ENCODE measurements at regions not wholly inside any gene's neighbourhood (a gene's known extent, or its start where the extent isn't known, plus 50 kb on each side); places are given as distances from the start of the nearest gene placed in this dataset.

- no peak for TF ChIP-seq ZNF263 (CRISPR knock-in tag; IDR thresholded peaks at IDR 0.05; ENCODE audit: low read depth)
- TF ChIP-seq NR2C2 (CRISPR knock-in tag; IDR thresholded peaks at IDR 0.05), result no peak
- no peak for TF ChIP-seq FOXK1 (CRISPR knock-in tag; IDR thresholded peaks at IDR 0.05)
- no peak for TF ChIP-seq USF2 (CRISPR knock-in tag; IDR thresholded peaks at IDR 0.05)
- TF ChIP-seq SOX15 (CRISPR knock-in tag; IDR thresholded peaks at IDR 0.05), result no peak
- TF ChIP-seq ESRRA (CRISPR knock-in tag; IDR thresholded peaks at IDR 0.05; ENCODE audit: borderline replicate concordance), result no peak
- TF ChIP-seq FOXP1 (CRISPR knock-in tag; IDR thresholded peaks at IDR 0.05; ENCODE audit: borderline replicate concordance), result no peak
- TF ChIP-seq IRF1 (CRISPR knock-in tag; IDR thresholded peaks at IDR 0.05), result no peak
- TF ChIP-seq ZSCAN18 (CRISPR knock-in tag; IDR thresholded peaks at IDR 0.05), result no peak
- TF ChIP-seq GRHL2 (CRISPR knock-in tag; IDR thresholded peaks at IDR 0.05; ENCODE audit: insufficient replicate concordance, severe bottlenecking), result no peak
- TF ChIP-seq AR (CRISPR knock-in tag; IDR thresholded peaks at IDR 0.05), result no peak
- no peak for TF ChIP-seq SMAD3 (CRISPR knock-in tag; IDR thresholded peaks at IDR 0.05; ENCODE audit: borderline replicate concordance)
- TF ChIP-seq CDX4 (CRISPR knock-in tag; IDR thresholded peaks at IDR 0.05; ENCODE audit: borderline replicate concordance), result no peak
- TF ChIP-seq KAT7 (CRISPR knock-in tag; IDR thresholded peaks at IDR 0.05; ENCODE audit: borderline replicate concordance), result no peak
- no peak for TF ChIP-seq CBFB (CRISPR knock-in tag; IDR thresholded peaks at IDR 0.05; ENCODE audit: low read depth)
- TF ChIP-seq JUN (CRISPR knock-in tag; IDR thresholded peaks at IDR 0.05), result no peak
- no peak for TF ChIP-seq ZBTB21 (CRISPR knock-in tag; IDR thresholded peaks at IDR 0.05; ENCODE audit: borderline replicate concordance)
- TF ChIP-seq TEAD1 (CRISPR knock-in tag; IDR thresholded peaks at IDR 0.05), result no peak
- no peak for TF ChIP-seq TEAD4 (CRISPR knock-in tag; IDR thresholded peaks at IDR 0.05)
- TF ChIP-seq CTCF (IDR thresholded peaks at IDR 0.05), result no peak
- no peak for DNase-seq (ENCODE audit: low spot score)
- no peaks in the 10 kb centered on the region for H3K27me3 Mint-ChIP-seq (ENCODE audit: low read depth)
- 0 out of 2 replicates have a peak overlapping the region, but pooled peaks have one; percentile 34 for H3K27ac Mint-ChIP-seq
- CTCF ChIA-PET, result no interaction called here
- H3K4me1 Mint-ChIP-seq, result 0 out of 2 replicates have a peak, but pooled peaks cover 3% of the 10 kb centered on the region
- peaks cover 14% of the 10 kb centered on the region; the same call in 1 of the 2 replicates for H3K9me3 Mint-ChIP-seq
- no peaks in the 10 kb centered on the region for H3K36me3 Mint-ChIP-seq
- no peak overlapping the region for H3K4me3 Mint-ChIP-seq
- no peak for ATAC-seq
- POLR2A ChIA-PET, result no interaction called here
These were observed 491.0 kb upstream of the CDH5 start for GRCh38 chr16:65875381-65876055.

All from WTC11 (cell line).